HCT116 (cell line): ENCODE measurements at regions not wholly inside any gene's neighbourhood (a gene's known extent, or its start where the extent isn't known, plus 50 kb on each side); places are given as distances from the start of the nearest gene placed in this dataset.

Source experiments
- ATAC-seq: fragments of 200-7000 bp; cut with Tn5 transposase; 2 replicates; pipeline ENCODE4 v1.9.1; 2020; ENCODE audit warnings: mild to moderate bottlenecking, moderate library complexity
- BruUV-seq: library from RNA; stranded (reverse); fragments of 400-500 nt; replicated peaks from 2 replicates; lab custom pipeline; 2021; lab: Mats Ljungman, UMichigan
- CTCF ChIA-PET: fragments of 300-600 bp; sonication (Branson Sonifier 250); formaldehyde crosslinking; loops from one replicate; lab custom pipeline; 2021; ENCODE audit warnings: antibody characterized with exemption; lab: Charles Lee
- POLR2A ChIA-PET: fragments of 300-600, 350-600 bp; sonication (Branson Sonifier 250); formaldehyde crosslinking; loops from one replicate; lab custom pipeline; 2021; ENCODE audit warnings: antibody characterized with exemption; lab: Charles Lee
- RAD21 ChIA-PET, 2 experiments: fragments of 300-600 bp; sonication (Branson Sonifier 250); formaldehyde crosslinking; loops; one replicate each; lab custom pipeline; 2023; ENCODE audit warnings: low total read pairs in 2 of 2; ENCODE audit not compliant: uncharacterized antibody in 2 of 2, unreplicated experiment in 2 of 2, low non-redundant PET in 1 of 2; lab: Charles Lee
- DNase-seq: peaks from one replicate; pipeline ENCODE4 v3.0.0-alpha.2; 2010; ENCODE audit warnings: low read depth, low spot score
- H2AFZ ChIP-seq: fragments of 200-600 bp; shearing (Covaris generic), sonication (generic); 2 replicates; pipeline ENCODE4 v1.6.1; 2017; ENCODE audit warnings: low read depth, mixed run types, mixed read lengths, antibody characterized with exemption, low read length; ENCODE audit not compliant: poor library complexity, severe bottlenecking
- H3K27ac ChIP-seq: 2 replicates; pipeline ENCODE4 v1.5.1; 2012; ENCODE audit warnings: low read depth, low read length
- H3K27me3 ChIP-seq: fragments of 200-600 bp; sonication (generic); 2 replicates; pipeline ENCODE4 v1.6.1; 2016; ENCODE audit warnings: mixed run types, low read length, mixed read lengths; ENCODE audit not compliant: insufficient read depth
- H3K36me3 ChIP-seq, 2 experiments: fragments of 200-500 bp in 1 of 2; fragments of 200-600 bp in 1 of 2; sonication (Bioruptor generic) in 1 of 2; sonication (generic) in 1 of 2; 2 replicates each; pipeline versions ENCODE4 v1.5.1 to v1.6.1; 2014 to 2016; ENCODE audit warnings: low read length in 2 of 2, inconsistent platforms in 1 of 2, mixed read lengths in 1 of 2, mixed run types in 1 of 2; ENCODE audit not compliant: insufficient read depth in 2 of 2, control insufficient read depth in 1 of 2
- H3K4me1 ChIP-seq, 2 experiments: fragments of 200-600 bp in 1 of 2; sonication (generic) in 1 of 2; 2 replicates each; pipeline versions ENCODE4 v1.5.1 to v1.6.1; 2012 to 2017; ENCODE audit warnings: low read length in 2 of 2, inconsistent platforms in 1 of 2, mild to moderate bottlenecking in 1 of 2, mixed read lengths in 1 of 2, mixed run types in 1 of 2, moderate library complexity in 1 of 2; ENCODE audit not compliant: insufficient read depth in 2 of 2, control insufficient read depth in 1 of 2
- H3K4me2 ChIP-seq: fragments of 200-600 bp; sonication (generic); 2 replicates; pipeline ENCODE4 v1.6.1; 2017; ENCODE audit warnings: mixed run types, low read length, mixed read lengths
- H3K4me3 ChIP-seq, 2 experiments: fragments of 200-600 bp in 1 of 2; sonication (generic) in 1 of 2; replicated peaks in 1 of 2; 2 replicates each; pipeline ENCODE4 v1.5.1; 2011 to 2016; ENCODE audit warnings: low read length in 2 of 2, control low read depth in 1 of 2, low read depth in 1 of 2, mild to moderate bottlenecking in 1 of 2, mixed read lengths in 1 of 2, mixed run types in 1 of 2
- H3K79me2 ChIP-seq: fragments of 200-600 bp; sonication (generic); 2 replicates; pipeline ENCODE4 v1.6.1; 2017; ENCODE audit warnings: mild to moderate bottlenecking, mixed run types, low read length, moderate library complexity, mixed read lengths; ENCODE audit not compliant: insufficient read depth
- H3K9ac ChIP-seq: fragments of 200-600 bp; sonication (generic); 2 replicates; pipeline ENCODE4 v1.6.1; 2016; ENCODE audit warnings: low read length, mixed read lengths
- H3K9me2 ChIP-seq: fragments of 200-600 bp; sonication (generic), shearing (Covaris generic); 2 replicates; pipeline ENCODE4 v1.6.1; 2017; ENCODE audit warnings: mixed run types, mild to moderate bottlenecking, moderate library complexity; ENCODE audit not compliant: insufficient read depth
- H3K9me3 ChIP-seq, 2 experiments: fragments of 200-500 bp in 1 of 2; fragments of 200-600 bp in 1 of 2; sonication (Bioruptor generic) in 1 of 2; sonication (generic) in 1 of 2; 2 replicates each; pipeline ENCODE4 v1.6.1; 2014 to 2017; ENCODE audit warnings: low read length in 2 of 2, mixed read lengths in 2 of 2, inconsistent platforms in 1 of 2, low read depth in 1 of 2, mild to moderate bottlenecking in 1 of 2, mixed run types in 1 of 2, moderate library complexity in 1 of 2; ENCODE audit not compliant: control insufficient read depth in 1 of 2, insufficient read depth in 1 of 2
- H4K20me1 ChIP-seq: fragments of 200-600 bp; sonication (generic), shearing (Covaris generic); 2 replicates; pipeline ENCODE4 v1.6.1; 2017; ENCODE audit warnings: mixed run types, mild to moderate bottlenecking, moderate library complexity; ENCODE audit not compliant: insufficient read depth
- ATF3 ChIP-seq: IDR thresholded peaks from 2 replicates; pipeline ENCODE4 v1.6.1; 2012
- CBX3 ChIP-seq: IDR thresholded peaks from 2 replicates; pipeline ENCODE4 v1.6.1; 2012; ENCODE audit warnings: low read depth
- CEBPB ChIP-seq: IDR thresholded peaks from 2 replicates; pipeline ENCODE4 v1.6.1; 2012; ENCODE audit warnings: low read depth
- EGR1 ChIP-seq: IDR thresholded peaks from 2 replicates; pipeline ENCODE4 v1.6.1; 2012; ENCODE audit warnings: low read depth
- ELF1 ChIP-seq: IDR thresholded peaks from 2 replicates; pipeline ENCODE4 v1.6.1; 2012; ENCODE audit warnings: low read depth, borderline replicate concordance
- EZH2 ChIP-seq: fragments of 200-600 bp; sonication (generic); IDR thresholded peaks from 2 replicates; pipeline ENCODE4 v1.6.1; 2017; ENCODE audit warnings: antibody characterized with exemption, mixed run types
- EZH2phosphoT487 ChIP-seq: fragments of 200-600 bp; IDR thresholded peaks from 2 replicates; pipeline ENCODE4 v1.6.1; 2018; ENCODE audit warnings: antibody characterized with exemption, borderline replicate concordance
- JUND ChIP-seq: IDR thresholded peaks from 2 replicates; pipeline ENCODE4 v1.6.1; 2012
- MAX ChIP-seq: IDR thresholded peaks from 2 replicates; pipeline ENCODE4 v1.6.1; 2012
- POLR2A ChIP-seq: IDR thresholded peaks from 2 replicates; pipeline ENCODE4 v1.7.0; 2011; ENCODE audit warnings: borderline replicate concordance; ENCODE audit not compliant: insufficient read depth, insufficient read length; ENCODE audit errors: extremely low read depth
- RAD21 ChIP-seq: IDR thresholded peaks from 2 replicates; pipeline ENCODE4 v1.6.1; 2012; ENCODE audit warnings: low read depth, mild to moderate bottlenecking
- REST ChIP-seq: IDR thresholded peaks from 2 replicates; pipeline ENCODE4 v1.6.1; 2012; ENCODE audit warnings: low read depth
- SIN3A ChIP-seq: IDR thresholded peaks from 2 replicates; pipeline ENCODE4 v1.6.1; 2012; ENCODE audit warnings: low read depth
- SRF ChIP-seq: IDR thresholded peaks from 2 replicates; pipeline ENCODE4 v1.6.1; 2012; ENCODE audit warnings: low read depth
- TCF7L2 ChIP-seq: IDR thresholded peaks from 2 replicates; pipeline ENCODE4 v1.7.0; 2011; ENCODE audit warnings: borderline replicate concordance, inconsistent platforms; ENCODE audit not compliant: insufficient read depth, insufficient read length; ENCODE audit errors: extremely low read depth
- ZBTB33 ChIP-seq: IDR thresholded peaks from 2 replicates; pipeline ENCODE4 v1.6.1; 2011; ENCODE audit warnings: mild to moderate bottlenecking, low read length, moderate library complexity; ENCODE audit not compliant: insufficient replicate concordance; ENCODE audit errors: extremely low read depth
- ZFX ChIP-seq: fragments of 450-650 bp; IDR thresholded peaks from 2 replicates; pipeline ENCODE4 v1.6.1; 2017
- ZNF274 ChIP-seq: fragments of 200-500 bp; sonication (Bioruptor generic); IDR thresholded peaks from 2 replicates; pipeline ENCODE4 v1.6.1; 2014; ENCODE audit warnings: mild to moderate bottlenecking, low read depth, low read length, inconsistent platforms
- intact Hi-C: fragments of 100-400 bp; cut with micrococcal nuclease; formaldehyde crosslinking; loops from 2 replicates; pipeline ENCODE4 v1.10.0; 2022

GRCh38 chr13:40148742-40149141 is 493.3 kb downstream of the COG6 start:
- Histone ChIP-seq H3K9me3 (no peaks in the 10 kb centered on the region), H3K27me3 (no peaks in the 10 kb centered on the region), H3K4me2 (no peak overlapping the region), H2AFZ (no peak overlapping the region), H3K36me3 (no peaks in the 10 kb centered on the region), H4K20me1 (no peaks in the 10 kb centered on the region), H3K9ac (no peak overlapping the region), H3K4me3 (no peak overlapping the region), H3K79me2 (no peaks in the 10 kb centered on the region), H3K4me1 (peaks cover 2 to 20% of the 10 kb centered on the region in 2 experiments; a peak in 3 of 4 replicates), H3K27ac (no peak overlapping the region), H3K9me2 (no peaks in the 10 kb centered on the region)
- DNase-seq (no peak), ATAC-seq (no peak)
- CTCF ChIA-PET: no interaction called here
- intact Hi-C loops: no loop called here
- POLR2A ChIA-PET: no interaction called here
- TF ChIP-seq SRF (no peak), ELF1 (no peak), EZH2phosphoT487 (no peak), REST (no peak), JUND (no peak), ZBTB33 (no peak), MAX (no peak), EGR1 (no peak), CEBPB (no peak), ZNF274 (no peak), CBX3 (no peak), ZFX (no peak), ATF3 (no peak), TCF7L2 (no peak), RAD21 (no peak), SIN3A (no peak), POLR2A (no peak), EZH2 (no peak)
- BruUV-seq: no TSS peak
- RAD21 ChIA-PET: no interaction called here
